DOHH2 (cell line): ENCODE measurements at regions not wholly inside any gene's neighbourhood (a gene's known extent, or its start where the extent isn't known, plus 50 kb on each side); places are given as distances from the start of the nearest gene placed in this dataset.

Experiments
- CTCF ChIP-seq: fragments of 200-600 bp; sonication (generic); IDR thresholded peaks from one replicate; pipeline ENCODE4 v1.5.1; 2014; ENCODE audit warnings: antibody characterized with exemption, mild to moderate bottlenecking, low read depth, low read length; ENCODE audit not compliant: poor library complexity, severe bottlenecking
- EZH2phosphoT487 ChIP-seq: fragments of 200-600 bp; sonication (generic); IDR thresholded peaks from 2 replicates; pipeline ENCODE4 v1.6.1; 2017; ENCODE audit warnings: borderline replicate concordance, mild to moderate bottlenecking, antibody characterized with exemption, low read length, moderate library complexity, mixed read lengths

- no peak for TF ChIP-seq CTCF
- no peak for TF ChIP-seq EZH2phosphoT487
Observed at GRCh38 chr1:110798691-110799256, 74.2 kb upstream of the CD53 start.
